ENCODE measurements at regions not wholly inside any gene's neighbourhood (a gene's known extent, or its start where the extent isn't known, plus 50 kb on each side); places are given as distances from the start of the nearest gene placed in this dataset.

DNA sequence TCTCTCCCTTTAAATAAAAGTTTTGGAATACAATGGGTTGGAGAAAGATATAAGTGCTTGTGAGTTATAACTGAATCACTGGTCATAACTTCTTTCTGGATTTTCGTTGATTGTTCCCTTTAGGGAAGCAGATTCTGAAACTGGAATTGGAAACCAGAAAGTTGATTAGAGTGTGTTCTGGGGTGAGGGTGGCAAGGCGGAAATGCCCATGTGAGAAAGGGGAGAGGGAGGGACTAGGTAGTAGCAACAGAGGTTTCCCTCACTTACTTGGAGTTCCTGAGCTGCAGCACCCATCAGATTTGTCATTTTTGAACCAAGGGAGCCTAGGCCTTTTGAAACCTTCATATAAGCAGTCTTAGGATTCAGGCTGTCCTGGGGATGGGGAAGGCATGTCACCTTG lies 453.4 kb downstream of the KCNJ3 start:
- DNase-seq (ENCODE audit: low read depth), result no peak

DNA sequence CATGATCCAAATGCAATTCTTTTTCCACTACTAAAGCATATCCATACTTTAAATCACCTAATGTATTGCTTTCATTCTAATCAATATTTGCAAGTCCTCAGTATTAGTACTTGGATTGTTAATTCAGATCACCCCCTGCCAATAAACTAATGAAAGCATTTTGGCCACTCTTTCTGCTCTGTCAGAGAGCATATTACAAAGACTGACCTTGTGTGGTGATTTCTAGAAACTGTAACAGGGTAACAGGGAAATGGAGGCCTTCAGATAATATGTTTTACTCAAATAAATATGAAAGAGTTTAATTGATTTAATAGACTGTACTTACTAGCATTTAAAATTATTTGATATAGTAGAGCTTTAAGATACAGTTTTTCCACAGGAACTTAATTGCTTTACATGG lies 453.0 kb downstream of the KCNJ3 start:
- no peak for DNase-seq (ENCODE audit: low read depth)

DNA sequence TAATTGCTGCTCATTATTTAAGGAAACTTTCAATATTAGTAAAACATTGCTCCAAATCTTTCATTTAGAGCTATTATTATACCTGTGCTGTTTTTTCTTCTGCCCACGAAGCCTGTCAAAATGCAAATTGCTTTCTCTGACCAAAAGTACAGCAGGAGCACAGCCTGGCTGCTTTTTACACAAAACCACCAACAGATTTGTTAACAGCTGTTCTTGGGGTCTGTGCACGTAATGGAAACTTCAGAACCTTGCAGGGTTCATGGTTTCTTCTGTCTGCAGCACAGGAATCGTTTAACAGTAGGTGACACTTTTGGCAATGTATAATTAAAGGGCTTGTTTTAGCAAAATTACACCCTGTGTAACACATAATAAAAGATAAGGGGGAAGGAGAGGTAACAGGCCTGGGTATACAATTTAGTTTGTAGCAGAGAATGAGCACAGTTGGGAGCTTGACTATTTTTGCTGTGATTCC lies 447.3 kb downstream of the KCNJ3 start:
- no peak for DNase-seq (ENCODE audit: low read depth)

DNA sequence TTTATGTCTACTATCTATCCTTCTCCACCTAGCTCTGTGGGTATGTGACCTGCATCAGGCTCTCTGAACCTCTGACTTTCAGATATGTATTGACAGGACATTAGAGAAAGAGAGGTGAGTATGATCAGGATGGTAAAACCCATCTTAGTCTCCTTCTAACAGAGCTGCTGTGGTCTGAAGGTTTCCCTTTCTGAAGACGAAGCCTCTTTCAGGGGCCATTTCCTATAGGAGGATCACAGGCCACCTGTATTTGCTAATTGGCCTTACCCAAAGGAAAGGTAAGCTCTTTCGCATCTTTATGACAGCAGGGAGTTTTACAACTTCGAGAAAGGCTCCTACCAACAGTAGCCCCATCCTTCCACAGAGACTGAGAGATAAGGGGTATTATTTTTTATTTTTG lies 442.9 kb downstream of the KCNJ3 start:
- no peak for DNase-seq (ENCODE audit: low read depth)

- DNase-seq (ENCODE audit: low read depth), result no peak
Observed at GRCh38 chr2:155125585-155126230, 427.2 kb downstream of the KCNJ3 start.

DNA sequence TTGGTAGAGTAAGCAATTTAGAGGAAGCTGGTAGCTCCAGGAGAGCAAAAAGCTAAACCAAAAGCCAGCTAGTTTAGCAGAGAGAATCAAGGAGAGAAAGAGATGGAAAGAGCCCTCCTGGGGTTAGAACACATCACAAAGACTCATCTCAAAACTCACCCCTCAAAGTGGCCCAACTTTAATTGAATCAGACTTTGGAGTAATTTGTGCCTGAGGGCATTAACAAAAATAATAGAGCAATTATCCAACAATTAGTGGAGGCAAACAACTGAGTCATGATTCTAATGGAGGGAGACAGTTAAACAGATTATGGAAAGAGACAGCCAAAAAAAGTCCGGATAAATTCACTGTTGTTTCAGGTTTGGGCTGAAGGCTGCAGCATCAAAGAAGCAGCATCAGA lies 417.4 kb downstream of the KCNJ3 start:
- no peak for DNase-seq (ENCODE audit: low read depth)

- no peak for DNase-seq (ENCODE audit: low read depth)
Observed at GRCh38 chr2:155111070-155111469, 412.6 kb downstream of the KCNJ3 start.

- DNase-seq (ENCODE audit: low read depth), result no peak
Observed at GRCh38 chr2:155109527-155109926, 411.0 kb downstream of the KCNJ3 start.

- DNase-seq (ENCODE audit: low read depth), result no peak
Observed at GRCh38 chr2:155100261-155100660, 401.8 kb downstream of the KCNJ3 start.

DNA sequence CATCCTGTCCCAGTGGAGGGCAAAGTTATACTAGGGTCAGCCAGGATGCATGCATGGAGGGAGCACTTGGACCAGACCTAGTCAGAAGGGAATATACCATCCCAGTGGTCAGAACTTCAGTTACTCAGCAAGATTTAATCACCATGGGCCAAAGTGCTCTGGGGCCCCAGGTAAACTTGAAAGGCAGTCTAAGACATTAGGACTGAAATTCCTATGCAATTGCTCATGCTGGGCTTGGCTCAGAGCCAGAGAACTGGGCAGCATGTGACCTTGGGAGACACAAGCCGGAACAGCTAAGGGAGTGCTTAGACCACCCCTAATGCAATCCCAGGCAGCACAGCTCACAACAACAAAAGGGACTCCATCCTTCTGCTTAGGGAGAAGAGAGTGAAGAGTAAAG lies 401.3 kb downstream of the KCNJ3 start:
- DNase-seq (ENCODE audit: low read depth), result no peak

- no peak for DNase-seq (ENCODE audit: low read depth)
Observed at GRCh38 chr2:155095613-155096012, 397.1 kb downstream of the KCNJ3 start.

DNA sequence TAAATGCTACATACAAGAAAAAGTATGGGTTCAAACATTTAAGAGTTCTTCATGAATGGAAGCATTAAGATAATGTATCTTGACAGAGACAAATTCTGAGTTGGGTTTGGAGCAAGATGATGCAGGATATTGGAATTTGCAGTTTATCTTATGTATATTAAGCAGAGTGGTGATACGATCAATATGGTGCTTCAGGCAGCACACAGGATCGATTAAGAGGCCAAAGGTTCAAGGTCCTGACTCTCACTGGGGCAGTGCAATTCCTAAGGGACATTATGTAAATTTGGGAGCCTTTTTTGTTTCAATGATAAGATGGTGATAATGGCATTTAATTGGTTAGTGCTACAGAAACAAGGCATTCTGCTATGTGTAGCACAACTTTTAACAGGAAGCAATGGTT lies 381.9 kb downstream of the KCNJ3 start:
- DNase-seq (ENCODE audit: low read depth), result no peak

DNA sequence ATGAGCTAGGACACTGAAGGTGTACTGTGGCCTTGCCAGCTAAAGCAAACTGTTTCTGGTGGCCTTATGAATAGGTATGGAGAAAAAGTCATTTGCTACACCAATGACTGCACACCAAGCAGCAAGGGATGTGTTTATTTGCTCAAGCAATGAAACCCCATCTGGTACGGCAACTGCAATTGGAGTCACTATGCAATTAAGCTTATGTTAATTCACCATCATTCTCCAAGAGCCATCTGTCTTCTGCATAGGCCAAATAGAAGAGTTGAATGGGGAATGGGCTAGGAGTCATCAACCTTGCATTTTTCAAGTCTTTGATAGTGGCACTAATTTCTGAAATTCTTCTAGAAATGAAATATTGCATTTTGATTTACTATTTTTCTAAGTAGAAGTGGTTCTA lies 372.0 kb downstream of the KCNJ3 start:
- no peak for DNase-seq (ENCODE audit: low read depth)

- no peak for DNase-seq (ENCODE audit: low read depth)
Observed at GRCh38 chr2:155062922-155063258, 364.4 kb downstream of the KCNJ3 start.

GRCh38 chr2:155062250-155062921 lies 363.9 kb downstream of the KCNJ3 start:
- no peak for DNase-seq (ENCODE audit: low read depth)

DNA sequence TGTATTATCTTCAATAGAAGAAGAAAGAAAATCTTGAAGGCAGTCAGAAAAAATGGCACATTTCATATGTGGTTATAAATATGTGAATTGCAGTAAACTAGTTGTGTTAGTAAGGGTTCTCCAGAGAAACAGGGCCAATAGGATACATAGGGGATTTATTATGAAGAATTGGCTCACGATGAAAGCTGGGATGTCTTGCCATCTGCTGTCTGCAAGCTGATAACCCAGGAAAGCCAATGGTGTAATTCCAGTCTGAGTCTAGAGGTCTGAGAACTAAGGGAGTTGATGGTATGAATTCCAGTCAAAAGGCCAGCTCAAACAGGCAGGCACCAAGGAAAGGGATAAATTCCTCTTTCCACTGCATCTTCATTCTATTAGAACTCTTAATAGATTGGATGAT lies 362.4 kb downstream of the KCNJ3 start:
- DNase-seq (ENCODE audit: low read depth), result no peak

GRCh38 chr2:155054712-155055111 lies 356.2 kb downstream of the KCNJ3 start:
- DNase-seq (ENCODE audit: low read depth), result no peak

GRCh38 chr2:155043097-155043496 lies 344.6 kb downstream of the KCNJ3 start:
- no peak for DNase-seq (ENCODE audit: low read depth)

GRCh38 chr2:155035308-155035707 lies 336.8 kb downstream of the KCNJ3 start:
- no peak for DNase-seq (ENCODE audit: low read depth)

GRCh38 chr2:155033652-155034051 lies 335.2 kb downstream of the KCNJ3 start:
- no peak for DNase-seq (ENCODE audit: low read depth)

DNA sequence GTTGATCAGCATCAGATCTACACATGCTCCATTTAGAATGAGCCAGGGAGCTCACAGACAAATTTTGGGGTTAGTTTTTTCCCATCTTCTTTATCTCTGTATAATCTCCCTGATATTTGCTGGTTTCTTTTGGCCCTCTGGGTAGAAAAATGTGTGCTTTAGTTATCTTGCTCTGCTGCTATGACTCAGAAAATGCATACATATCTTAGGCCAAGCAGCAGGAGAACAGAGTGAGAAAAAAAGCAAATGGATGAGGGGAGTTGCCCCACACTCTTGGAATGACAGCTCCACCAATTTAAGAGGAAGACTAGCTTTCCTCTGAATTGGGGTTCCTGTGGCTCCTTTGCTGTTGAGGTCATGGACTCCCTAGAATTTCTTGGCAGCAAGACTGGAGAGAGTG lies 331.8 kb downstream of the KCNJ3 start:
- DNase-seq (ENCODE audit: low read depth), result no peak

GRCh38 chr2:155026651-155027174 lies 328.2 kb downstream of the KCNJ3 start:
- DNase-seq (ENCODE audit: low read depth), result no peak

DNA sequence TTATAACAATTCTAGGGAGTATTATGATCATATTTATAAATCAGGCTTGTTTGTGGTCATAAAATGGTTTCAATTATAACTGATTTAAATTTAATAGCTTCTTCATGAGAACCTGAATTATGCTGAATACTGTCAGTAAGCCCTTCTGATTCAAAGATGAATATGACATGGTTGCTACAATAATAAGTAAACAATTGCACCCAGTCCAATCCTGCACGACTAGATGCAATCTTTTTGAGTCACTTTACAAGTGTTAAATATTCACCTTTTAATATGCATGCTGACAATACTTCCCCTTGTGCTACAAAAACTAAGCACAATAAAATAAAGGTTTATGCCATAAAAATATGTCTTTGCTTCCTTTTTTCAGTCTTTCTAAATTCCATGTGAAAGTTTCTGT lies 325.2 kb downstream of the KCNJ3 start:
- no peak for DNase-seq (ENCODE audit: low read depth)

- DNase-seq (ENCODE audit: low read depth), result no peak
Observed at GRCh38 chr2:155022531-155022930, 324.0 kb downstream of the KCNJ3 start.
